Epidermal melanocyte (primary cell): ENCODE measurements at regions not wholly inside any gene's neighbourhood (a gene's known extent, or its start where the extent isn't known, plus 50 kb on each side); places are given as distances from the start of the nearest gene placed in this dataset.

Experiments
- DNase-seq: peaks from one replicate; pipeline ENCODE4 v3.0.0; 2011; ENCODE audit warnings: low spot score; ENCODE audit not compliant: insufficient read length

- no peak for DNase-seq
Observed at GRCh38 chrX:46447384-46447783, 97.8 kb downstream of the ZNF674 start.

- peak; percentile 74 for DNase-seq
Observed at GRCh38 chrX:46446727-46447378, 98.4 kb downstream of the ZNF674 start.

DNA sequence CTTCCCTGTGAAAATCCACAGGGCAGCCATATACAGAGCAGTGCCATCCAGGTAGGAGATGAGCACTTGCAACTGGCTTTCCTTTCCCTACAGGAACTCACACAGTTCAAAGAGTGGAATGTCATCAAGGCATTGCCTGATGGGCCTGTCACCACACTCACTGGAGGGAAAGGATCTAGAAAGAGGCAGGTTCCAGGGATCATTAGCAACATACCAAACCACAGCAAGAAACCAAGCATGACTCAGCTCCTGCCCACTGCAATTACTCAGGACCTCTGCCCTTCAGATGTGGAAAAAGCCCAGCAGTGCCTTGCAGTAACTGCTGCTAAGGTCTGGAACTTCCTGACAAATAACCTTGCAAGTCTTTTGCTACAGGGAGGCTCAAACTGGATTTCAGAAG is 101.2 kb downstream of the ZNF674 start:
- DNase-seq, result no peak

- DNase-seq, result no peak
Observed at GRCh38 chrX:46436744-46437143, 108.5 kb downstream of the ZNF674 start.

- DNase-seq, result no peak
Observed at GRCh38 chrX:46433892-46434291, 111.3 kb downstream of the ZNF674 start.

DNA sequence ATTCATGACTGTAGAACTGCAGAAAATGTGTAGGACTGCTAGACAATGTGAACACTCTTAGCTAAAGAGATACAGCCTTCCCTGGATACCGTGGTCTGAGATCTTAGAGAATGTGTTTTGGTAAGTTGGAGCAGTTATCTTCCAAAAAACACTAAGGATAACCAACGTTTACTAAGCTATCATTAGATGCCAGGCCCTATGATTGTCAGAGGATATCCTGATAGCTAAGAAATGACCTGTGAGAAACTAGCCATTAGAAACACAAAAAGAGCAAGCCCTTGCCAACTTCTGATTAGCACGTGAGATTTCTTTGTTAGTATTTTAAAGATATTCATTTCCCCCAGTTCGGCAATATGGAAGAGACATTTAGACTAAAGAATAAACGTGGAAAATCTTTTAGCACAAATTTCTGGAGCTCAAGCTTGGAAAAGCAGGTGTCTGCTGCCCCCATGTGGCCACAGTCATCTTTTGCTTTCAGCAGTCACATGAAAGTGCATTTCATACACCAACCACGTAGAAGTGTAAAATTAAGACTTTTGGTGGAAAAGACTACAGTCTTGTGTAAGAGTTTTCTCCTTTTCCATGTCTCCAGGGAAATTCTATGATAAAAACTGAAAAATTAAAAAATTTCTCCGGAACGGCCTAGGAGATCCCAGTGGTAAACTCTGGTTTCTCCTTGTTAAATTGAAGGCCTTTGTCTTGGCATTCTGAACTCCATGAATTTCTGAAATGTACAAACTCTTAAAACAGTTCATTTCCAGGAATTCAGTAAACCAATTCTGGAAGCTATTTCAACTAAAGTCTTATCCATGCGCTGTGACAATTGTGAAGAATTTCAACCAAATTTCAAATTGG is 136.4 kb downstream of the ZNF674 start:
- peak; percentile 40 for DNase-seq

- no peak for DNase-seq
Observed at GRCh38 chrX:46407753-46408130, 137.5 kb downstream of the ZNF674 start.

GRCh38 chrX:46407036-46407752 is 138.0 kb downstream of the ZNF674 start:
- DNase-seq, result no peak

- no peak for DNase-seq
Observed at GRCh38 chrX:46404774-46405173, 140.4 kb downstream of the ZNF674 start.

DNA sequence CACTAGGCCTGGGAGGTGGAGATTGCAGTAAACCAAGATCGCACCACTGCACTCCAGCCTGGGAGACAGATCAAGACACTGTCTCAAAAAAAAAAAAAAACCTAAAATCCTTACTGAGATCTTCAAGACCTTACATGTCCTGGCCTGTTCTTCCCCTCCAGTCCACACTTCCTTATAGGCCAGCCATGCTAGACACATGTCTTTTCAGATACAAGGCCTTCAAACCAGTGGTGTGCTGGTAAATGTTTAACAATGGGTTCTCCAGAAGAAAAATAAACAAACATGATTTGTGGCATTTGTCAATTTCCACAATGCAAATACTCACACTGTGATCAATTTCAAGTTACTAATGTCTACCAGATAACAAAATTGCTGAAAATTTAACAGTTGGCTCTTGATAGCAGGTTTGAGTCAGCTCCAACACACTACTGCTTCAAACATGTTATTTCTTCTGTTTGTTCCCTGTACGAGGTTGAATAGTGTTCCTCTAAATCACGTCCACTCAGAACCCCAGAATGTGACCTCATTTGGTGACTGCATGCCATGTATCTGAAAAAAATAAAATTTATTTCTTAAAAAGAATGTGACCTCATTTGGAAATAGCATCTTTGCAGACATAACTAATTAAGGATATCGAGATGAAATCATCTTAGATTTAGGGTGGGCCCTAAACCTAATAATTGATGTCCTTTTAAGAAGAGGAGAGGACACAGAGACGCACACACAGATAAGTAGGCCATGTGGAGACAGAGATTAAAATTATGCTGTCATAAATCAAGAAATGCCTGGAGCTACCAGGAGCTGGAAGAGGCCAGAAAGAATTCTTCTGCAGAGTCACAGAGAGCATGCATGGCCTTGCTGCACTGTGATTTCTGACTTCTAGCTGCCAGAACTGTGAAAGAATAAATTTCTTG is 144.4 kb downstream of the ZNF674 start:
- no peak for DNase-seq

DNA sequence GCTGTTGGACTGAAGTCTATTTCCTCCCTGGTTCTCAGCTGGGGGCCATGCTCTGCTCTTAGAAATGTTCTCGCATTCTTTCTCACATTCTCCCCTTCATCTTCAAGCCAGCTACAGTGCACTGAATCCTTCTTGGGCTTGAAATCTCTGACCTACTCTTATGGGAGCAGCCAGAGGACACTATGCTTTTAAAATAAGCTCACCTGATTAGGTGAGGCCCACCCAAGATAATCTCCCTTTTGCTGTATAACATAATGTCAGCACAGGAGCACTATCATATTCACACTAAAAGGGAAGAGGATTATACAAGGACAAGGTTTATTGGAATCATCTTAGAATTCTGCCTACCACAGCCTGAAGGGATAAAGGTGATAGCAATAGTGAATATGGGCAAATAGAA is 146.3 kb downstream of the ZNF674 start:
- DNase-seq, result no peak

DNA sequence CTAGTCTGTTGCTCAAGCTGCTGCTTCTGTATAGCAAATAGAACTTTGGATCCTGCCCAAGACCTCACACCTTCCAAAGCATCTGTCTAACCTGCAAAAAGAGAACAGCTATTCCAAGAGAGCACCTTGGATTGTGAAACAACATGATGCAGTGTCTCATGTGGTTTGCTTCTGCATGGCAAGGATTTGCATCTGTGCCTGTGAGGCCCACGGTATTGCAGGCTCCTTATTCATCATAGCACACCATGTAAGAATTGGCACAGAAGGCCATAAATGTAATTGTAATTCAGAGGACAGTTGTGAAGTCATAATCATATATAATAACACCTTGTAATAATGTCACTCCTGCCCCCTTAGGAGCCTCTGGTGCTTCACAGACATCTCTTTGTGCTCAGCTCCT is 147.1 kb downstream of the ZNF674 start:
- DNase-seq, result no peak

- no peak for DNase-seq
Observed at GRCh38 chrX:46386511-46386910, 158.7 kb downstream of the ZNF674 start.

DNA sequence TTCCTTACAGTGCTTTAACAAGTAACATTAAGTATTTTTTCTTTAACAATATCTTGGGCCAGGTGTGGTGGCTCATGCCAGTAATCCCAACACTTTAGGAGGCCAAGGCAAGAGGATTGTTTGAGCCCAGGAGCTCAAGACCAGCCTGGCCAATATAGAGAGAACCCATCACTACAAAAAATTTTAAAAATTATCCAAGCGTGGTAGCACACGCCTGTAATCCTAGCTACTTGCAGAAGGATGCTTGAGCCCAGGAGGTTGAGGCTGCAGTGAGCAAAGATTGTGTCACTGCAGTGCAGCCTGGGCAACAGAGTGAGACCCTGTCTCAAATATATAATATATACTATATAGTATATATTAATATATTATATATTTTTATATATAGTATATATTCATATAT is 162.2 kb downstream of the ZNF674 start:
- DNase-seq, result no peak

DNA sequence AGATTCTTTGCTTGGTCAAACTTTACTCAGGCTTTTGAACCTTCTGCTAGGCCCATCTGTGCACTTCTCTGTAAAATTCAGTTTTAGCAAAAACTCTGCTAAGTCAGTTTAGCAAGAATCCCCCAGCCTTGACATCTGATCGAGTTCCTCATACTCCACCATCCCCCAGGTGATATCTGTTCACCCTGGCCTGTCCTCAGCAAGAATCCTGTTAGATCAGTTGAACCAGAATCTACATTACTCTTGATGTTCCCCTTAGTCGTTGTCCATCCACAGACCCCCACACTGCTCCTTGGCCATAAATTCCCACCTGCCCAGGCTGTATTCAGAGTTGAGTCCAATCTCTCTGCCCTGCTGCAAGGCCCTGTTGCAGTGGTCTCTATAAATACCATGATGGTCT is 162.6 kb downstream of the ZNF674 start:
- no peak for DNase-seq

DNA sequence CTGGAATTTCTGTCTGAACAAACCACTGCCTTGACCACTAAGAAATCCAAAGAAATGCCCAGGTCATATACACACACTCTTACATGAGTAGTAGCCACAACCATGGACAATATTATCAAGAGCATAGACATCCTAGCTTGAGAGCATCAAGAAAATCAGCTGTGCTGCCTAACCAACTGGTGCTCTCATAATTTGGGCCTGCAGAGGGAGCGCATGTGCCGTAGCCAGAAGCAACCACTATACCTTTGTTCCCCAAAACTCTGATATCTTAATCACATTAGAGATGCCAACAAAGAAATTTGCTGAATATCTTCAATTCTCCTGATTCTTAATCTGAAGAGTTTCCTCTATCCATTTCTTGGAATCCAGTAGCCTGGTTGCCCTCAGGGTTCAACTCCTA is 163.6 kb downstream of the ZNF674 start:
- DNase-seq, result no peak

DNA sequence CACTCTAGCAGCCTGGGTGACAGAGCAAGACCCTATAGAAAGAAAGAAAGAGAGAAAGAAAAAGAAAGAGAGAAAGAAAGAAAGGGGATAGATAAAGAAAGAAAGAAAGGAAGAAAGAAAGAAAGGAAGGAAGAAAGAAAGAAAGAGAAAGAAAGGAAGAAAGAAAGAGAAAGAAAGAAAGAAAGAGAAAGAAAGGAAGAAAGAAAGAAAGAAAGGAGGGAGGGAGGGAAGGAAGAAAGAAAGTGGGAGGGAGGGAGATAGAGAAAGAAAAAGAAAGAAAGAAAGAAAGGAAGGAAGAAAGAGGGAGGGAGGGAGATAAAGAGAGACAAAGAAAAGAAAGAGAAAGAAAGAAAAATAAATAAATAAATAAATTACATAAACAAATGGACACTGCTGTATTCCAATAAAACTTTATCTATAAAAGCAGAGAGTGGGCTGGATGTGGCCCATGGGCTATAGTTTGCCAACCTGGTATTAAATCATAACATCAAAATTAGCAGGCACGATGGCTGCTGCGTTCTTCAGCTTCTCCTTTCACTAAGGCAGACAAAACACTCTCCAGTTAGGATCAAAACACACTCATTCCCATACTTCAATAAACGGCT is 165.0 kb downstream of the ZNF674 start:
- DNase-seq, result no peak

DNA sequence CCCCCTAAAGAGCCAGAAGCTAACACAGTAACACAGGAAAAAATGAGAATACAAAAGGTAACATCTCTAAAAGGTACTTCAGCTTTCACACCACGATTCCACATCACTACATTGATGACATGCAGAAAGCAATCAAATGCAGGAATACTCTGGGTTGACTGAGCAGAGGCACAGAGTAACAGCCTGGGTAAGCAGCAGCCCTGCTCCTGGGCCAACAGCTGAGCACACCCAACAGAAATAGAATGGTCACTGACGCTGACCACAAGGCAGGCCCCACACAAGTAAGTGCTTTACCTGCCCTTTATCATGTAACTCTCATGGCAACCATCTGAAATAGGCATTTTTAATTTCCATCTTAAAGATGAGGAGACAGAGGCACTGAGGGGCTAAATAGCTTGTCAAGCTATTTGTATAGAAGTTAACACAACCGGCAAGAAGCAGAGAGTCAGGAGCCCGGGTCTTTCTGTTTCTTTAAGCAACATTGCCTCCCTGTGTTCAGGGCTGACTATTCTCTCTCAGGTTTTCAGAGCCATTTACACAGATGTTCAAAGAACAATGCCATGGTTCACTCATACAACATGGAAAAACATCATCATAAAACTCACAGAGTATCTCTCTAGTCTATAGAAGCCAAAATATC is 168.9 kb downstream of the ZNF674 start:
- no peak for DNase-seq

DNA sequence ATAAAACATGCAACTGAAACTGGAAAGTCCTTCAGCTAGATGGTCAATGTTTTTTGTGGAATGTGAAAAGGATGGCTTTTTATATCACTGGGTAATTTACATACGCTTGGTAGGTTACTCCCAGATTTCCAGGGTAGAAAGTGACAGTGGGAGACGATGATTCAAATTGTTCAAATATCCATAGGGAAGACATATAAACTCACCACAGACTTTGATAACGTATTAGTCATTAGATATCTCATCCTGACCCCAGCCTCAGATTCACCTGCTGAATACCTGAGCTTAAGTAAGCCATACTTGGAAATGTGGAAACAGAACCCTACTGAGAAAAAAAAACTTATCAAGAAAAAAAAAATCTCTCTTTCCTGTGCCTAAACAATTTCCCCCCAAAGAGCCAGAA is 169.4 kb downstream of the ZNF674 start:
- DNase-seq, result no peak

DNA sequence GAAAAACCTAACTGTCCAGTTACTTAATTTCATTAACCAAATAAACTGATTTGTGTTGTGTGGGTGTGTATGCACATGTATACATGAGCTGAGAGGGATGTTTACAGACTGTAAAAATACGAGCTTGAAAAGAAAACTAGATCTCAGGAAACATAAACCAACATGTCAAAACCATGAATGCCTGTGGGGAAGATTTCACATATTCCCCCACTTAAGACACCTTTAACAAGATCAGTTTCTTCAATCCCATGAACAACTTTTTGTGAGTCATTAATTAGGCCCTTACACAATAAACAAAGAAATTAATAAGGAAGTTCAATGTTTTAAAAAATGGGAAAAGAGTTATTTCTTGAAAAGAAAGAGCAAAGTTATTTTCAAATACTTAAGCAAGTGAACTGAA is 170.8 kb downstream of the ZNF674 start:
- DNase-seq, result no peak
